ENCODE measurements at regions not wholly inside any gene's neighbourhood (a gene's known extent, or its start where the extent isn't known, plus 50 kb on each side); places are given as distances from the start of the nearest gene placed in this dataset.

DNA sequence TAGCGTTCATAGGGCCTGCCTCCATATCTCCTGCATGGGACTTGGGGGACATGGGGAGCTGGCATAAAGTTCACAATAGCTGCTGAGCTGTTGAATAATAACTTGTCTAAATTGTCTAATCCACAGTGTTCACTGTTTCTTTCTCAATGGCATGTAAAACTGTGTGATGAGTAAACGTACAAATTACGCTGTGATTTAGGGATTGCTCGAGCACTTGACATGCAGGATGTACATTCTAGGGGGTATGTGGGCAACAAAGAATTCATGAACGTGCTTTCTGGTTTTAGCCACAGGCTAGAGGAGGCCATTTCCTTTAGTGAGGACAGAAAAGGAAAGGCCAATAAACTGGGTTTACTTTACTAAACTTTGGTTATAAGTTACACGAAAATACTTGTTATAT lies 534.2 kb upstream of the ZWINT start:
- intact Hi-C loops (cut with DNase I), result no loop called here
- no peak for ATAC-seq
- DNase-seq (ENCODE audit: low spot score), result no peak

DNA sequence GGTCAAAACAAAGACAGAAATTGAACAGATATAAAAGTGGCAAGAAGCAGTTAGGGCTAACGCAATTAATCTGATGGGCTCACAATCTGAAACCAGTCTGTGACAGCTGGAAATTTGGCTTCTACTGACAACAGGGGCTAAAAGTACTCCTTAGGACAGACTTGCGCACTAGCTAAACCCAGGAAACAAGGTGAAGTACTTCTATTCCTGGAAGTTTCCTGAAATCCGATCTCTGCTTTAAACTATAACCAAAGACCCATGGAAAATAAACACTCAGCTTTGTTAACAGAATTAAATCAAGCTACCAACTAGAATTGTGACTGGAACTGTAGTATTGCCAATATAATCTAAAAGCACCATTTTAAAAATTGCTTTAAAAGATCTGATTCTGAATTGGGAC lies 520.2 kb upstream of the ZWINT start:
- intact Hi-C loops (cut with DNase I), result no loop called here
- no peak for DNase-seq (ENCODE audit: low spot score)
- ATAC-seq, result no peak

- DNase-seq (ENCODE audit: low spot score) (no peak), ATAC-seq (no peak)
- intact Hi-C loops (cut with DNase I), result no loop called here
Observed at GRCh38 chr10:56880606-56881005, 519.5 kb upstream of the ZWINT start.

GRCh38 chr10:56874950-56875349 lies 513.9 kb upstream of the ZWINT start:
- ATAC-seq (no peak), DNase-seq (ENCODE audit: low spot score) (no peak)
- intact Hi-C loops (cut with DNase I), result no loop called here

DNA sequence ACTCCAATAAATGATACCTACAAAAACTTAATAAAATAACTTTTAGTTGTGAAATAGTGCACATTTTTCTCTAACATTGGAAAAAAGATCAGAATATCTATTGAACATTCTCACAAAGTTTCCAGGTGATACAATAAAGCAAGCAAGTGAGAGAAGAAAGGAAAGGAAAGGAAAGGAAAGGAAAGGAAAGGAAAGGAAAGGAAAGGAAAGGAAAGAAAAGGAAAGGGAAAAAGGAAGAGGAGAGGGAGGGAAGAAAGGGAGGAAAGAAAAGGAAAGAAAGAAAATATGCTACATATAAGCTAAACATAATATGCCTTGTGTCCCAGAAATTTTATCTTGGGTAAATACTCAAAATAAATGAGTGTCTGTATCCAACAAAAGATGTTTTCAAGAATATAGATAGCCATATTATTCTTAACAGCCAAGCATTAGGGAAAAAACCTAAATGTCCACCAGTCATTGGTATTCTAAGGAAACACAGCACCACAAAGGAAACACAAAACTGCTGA lies 510.2 kb upstream of the ZWINT start:
- intact Hi-C loops (cut with DNase I), result no loop called here
- no peak for ATAC-seq
- no peak for DNase-seq (ENCODE audit: low spot score)

DNA sequence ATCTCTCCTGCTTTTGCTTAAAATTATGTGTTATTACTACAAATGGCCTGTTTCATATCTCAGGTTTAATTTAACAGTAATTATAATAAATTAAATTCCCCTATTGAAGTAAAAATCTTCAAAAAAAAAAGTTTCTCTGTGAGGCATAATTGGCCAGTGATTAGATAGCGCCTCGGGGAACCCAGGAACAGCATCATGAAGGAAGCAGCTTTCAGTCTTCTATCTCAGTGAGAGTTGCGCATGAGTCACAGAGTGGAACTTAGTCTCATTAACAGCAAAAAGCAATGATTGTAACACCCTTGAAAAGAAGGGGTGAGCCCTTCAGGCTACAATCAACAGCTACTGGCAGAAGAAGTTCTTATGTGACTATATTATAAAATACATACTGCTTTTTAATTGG lies 506.2 kb upstream of the ZWINT start:
- intact Hi-C loops (cut with DNase I), result no loop called here
- ATAC-seq, result no peak
- DNase-seq (ENCODE audit: low spot score), result no peak

DNA sequence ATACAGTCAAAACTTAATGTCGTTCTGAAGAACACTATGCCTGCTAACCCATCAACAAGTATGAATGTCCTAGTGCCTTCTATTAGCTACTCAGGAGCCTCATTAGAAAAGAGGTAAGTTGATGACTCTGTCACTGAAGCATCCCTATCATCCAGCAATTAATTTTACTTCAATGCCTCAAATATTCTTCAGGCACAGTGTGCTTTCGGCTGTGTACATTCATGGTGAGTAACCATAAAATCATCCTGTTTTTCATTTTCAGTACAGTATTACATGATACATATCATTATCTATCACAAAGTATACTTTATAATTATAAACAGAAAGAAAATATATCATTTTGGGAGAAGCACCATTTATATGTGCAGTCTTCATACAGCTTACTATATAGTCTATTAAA lies 495.5 kb upstream of the ZWINT start:
- ATAC-seq (no peak), DNase-seq (ENCODE audit: low spot score) (no peak)
- intact Hi-C loops (cut with DNase I), result no loop called here

DNA sequence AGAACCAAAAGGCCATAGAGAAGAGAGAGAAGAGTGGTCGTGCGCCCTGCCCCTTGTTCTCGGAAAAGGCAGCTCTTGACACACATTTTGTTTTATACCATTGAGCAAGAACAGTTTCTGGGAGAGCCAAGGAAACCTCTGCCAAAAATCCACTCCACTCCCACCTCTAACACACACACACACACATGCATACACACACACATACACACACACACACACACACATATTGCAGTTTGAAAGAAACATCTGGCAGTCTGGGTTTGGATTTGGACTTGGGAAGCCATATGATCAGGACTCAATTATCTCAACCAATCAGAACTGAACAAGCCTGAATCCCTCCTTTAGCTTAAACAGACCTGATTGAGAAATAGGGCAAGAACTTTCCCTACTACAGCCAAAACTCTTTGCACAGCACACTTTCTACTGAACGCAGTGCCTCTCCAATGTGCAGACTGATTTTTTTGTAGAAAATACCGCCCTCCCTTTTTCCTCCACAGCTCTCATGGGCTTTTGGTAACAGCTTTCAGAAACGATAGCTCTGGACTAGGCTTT lies 484.0 kb upstream of the ZWINT start:
- ATAC-seq (peak; percentile 24), DNase-seq (ENCODE audit: low spot score) (no peak)
- intact Hi-C loops (cut with DNase I), result no loop called here

GRCh38 chr10:56836659-56837058 lies 475.6 kb upstream of the ZWINT start:
- ATAC-seq (no peak), DNase-seq (ENCODE audit: low spot score) (no peak)
- intact Hi-C loops (cut with DNase I), result no loop called here

DNA sequence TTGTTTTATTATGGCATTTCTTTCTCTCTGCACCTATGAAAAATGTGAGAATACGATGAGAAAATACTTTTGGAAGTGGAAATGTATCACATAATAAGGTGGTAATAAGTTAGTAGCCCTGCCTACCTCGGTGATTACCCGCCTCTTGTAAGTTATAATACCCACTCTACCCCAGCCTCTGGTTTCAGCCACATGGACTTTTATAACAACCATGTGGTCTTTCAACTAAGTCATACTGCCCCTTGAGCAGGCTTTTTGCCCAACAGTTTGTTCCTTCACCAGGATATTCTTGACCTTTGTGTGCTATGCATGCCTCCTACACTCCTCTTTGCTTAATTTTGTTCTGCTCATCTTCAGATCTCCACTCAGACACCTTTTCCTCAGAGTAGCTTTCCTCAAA lies 470.6 kb upstream of the ZWINT start:
- no peak for DNase-seq (ENCODE audit: low spot score)
- ATAC-seq, result no peak
- intact Hi-C loops (cut with DNase I), result no loop called here

DNA sequence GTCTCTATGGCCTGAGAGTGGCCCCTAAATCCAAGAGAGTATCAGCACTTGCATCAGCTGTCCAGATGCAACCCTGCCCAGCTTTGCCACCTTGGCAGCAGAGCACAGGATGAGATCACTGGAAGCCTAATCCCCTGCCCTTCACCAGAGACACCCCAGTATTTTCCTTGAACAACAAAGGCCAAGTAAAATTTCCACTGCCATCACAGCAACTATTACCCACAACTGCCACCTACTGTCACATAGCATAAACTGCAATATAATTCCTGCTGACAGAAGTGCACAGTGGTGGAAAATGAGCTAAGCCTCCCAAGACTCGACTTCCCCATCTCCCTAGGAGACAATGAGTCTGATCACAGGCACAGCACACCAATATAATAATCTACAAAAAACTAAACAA lies 462.8 kb upstream of the ZWINT start:
- ATAC-seq (no peak), DNase-seq (ENCODE audit: low spot score) (no peak)
- intact Hi-C loops (cut with DNase I), result no loop called here

DNA sequence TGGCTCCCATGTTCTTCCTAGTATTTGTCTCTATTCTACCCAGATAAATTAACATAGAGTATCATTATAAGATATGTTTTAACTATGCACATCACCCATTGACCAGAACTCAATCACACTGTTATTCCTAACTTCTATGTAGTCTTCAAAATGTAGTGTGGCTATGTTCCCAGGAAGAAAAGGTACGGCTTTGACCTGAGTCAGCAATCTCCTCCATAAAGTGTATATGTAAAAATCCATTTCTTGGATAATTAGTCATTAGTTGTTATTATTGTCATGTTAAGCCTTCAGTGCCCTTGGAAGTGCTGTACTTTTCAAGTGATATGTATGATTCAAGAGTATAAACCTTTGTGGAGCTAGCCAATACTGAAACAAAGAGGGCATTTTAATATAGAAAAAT lies 444.0 kb upstream of the ZWINT start:
- no peak for ATAC-seq
- intact Hi-C loops (cut with DNase I), result no loop called here
- no peak for DNase-seq (ENCODE audit: low spot score)

DNA sequence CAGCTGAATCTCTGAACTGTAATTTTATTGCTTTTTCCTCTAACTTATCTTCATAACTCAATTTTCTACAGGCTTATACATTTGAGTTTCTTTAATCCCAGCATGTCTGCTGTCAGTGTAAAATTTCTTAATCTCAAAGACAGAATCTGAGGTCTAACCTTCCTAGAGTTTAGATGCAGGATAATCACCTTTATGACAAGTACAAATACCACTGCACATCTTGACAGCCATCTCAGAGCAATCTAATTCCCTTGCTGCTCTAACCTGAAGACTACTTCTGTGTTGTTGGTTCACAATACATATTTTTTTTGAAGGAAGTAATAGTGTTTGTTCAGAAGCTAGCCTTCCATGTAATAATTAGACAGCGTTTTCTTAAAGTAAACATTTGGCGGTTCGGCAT lies 424.2 kb upstream of the ZWINT start:
- ATAC-seq (no peak), DNase-seq (ENCODE audit: low spot score) (no peak)
- intact Hi-C loops (cut with DNase I), result no loop called here

DNA sequence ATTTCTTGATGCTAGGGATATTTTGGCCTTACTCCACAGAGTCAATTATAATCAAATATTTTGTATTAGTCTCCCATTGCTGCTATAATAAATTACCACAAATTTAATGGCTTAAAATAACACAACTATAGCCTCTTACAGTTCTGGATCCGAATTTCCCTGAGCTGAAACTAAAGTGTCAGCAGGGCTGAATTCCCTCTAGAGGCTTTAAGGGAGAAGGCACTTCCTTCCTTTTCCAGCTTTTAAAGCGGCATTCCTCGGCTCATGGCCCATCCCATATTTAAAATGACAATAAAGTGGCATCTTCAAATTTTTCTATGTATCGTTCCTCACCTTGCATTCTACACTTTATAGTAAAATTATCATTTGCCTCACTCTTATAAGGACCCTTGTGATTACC lies 421.4 kb upstream of the ZWINT start:
- intact Hi-C loops (cut with DNase I), result no loop called here
- ATAC-seq (no peak), DNase-seq (ENCODE audit: low spot score) (no peak)

DNA sequence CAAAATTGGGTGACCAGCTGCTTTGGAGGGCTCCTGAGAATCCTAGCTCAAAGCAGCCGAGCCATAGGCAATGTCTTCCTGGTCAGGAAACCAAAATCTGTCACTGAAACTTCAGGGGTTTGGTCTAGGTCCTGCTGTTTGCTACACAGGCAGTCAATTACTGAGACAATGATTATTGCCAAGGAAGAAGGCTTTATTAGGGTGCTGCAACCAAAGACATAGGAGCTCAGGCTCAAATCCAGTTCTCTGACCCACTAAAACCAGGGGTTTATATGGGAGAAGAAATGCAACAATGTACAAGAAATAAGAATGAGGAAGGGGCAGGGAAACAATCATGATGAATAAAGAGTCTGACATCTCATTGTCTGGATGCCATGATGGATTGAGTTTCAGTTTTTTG lies 410.3 kb upstream of the ZWINT start:
- ATAC-seq, result no peak
- no peak for DNase-seq (ENCODE audit: low spot score)
- intact Hi-C loops (cut with DNase I), result no loop called here

- ATAC-seq, result no peak
- intact Hi-C loops (cut with DNase I), result no loop called here
- DNase-seq (ENCODE audit: low spot score), result no peak
Observed at GRCh38 chr10:56763090-56763489, 402.0 kb upstream of the ZWINT start.

DNA sequence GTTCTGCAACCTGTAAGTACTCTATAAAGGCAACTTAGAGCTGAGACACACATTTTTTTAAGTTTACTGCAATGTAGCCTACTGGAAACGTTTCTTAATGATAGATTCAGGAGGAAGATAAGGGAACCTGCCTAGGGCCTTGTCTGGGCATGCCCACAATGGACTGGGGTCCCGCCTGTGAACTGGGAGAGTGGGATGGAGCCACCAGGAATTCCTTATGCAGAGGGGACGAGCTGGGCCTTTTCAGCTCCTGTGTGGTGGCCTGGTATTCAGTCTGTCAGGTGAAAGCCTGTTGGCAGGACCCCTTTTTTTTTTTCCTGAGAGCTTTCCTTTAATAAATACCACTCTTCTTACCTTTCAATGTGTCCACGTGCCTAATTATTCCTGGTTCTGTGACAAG lies 384.4 kb upstream of the ZWINT start:
- intact Hi-C loops (cut with DNase I), result no loop called here
- ATAC-seq (no peak), DNase-seq (ENCODE audit: low spot score) (no peak)

GRCh38 chr10:56728349-56728748 lies 367.3 kb upstream of the ZWINT start:
- intact Hi-C loops (cut with DNase I), result no loop called here
- DNase-seq (ENCODE audit: low spot score), result no peak
- no peak for ATAC-seq

DNA sequence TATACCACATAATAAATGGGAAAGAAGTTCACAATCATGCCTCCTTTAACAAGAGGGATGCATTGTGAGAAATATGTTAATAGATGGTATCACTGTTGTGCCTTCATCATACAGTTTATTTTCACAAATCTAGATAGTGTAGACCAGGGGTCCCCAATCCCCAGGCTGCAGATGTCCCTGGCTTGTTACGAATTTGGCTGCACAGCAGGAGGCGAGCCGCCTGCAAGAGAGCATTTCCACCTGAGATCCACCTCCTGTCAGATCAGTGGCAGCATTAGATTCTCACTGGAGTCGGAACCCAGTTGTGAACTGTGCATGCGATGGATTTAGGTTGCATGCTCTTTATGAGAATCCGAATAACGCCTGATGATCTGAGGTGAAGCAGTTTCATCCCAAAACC lies 361.9 kb upstream of the ZWINT start:
- DNase-seq (ENCODE audit: low spot score) (no peak), ATAC-seq (no peak)
- intact Hi-C loops (cut with DNase I), result no loop called here

DNA sequence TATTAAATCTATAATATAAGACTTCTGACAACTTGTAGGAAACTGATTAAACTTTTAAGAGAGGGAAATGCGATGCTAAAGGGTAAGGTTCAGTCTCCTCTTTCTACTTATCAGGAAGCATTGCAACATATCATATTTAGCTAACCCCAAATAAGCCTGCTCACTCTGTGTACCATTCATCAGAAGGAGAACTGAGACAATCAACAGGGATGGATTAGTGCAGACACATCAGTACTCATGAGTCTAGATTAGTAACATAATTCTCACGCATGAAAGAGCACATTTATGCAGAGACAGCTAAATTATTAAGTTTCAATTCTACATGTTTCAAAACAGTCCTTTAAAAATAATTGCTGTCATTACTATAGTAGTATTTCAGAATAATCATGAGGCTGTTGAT lies 354.2 kb upstream of the ZWINT start:
- intact Hi-C loops (cut with DNase I), result no loop called here
- no peak for ATAC-seq
- DNase-seq (ENCODE audit: low spot score), result no peak

DNA sequence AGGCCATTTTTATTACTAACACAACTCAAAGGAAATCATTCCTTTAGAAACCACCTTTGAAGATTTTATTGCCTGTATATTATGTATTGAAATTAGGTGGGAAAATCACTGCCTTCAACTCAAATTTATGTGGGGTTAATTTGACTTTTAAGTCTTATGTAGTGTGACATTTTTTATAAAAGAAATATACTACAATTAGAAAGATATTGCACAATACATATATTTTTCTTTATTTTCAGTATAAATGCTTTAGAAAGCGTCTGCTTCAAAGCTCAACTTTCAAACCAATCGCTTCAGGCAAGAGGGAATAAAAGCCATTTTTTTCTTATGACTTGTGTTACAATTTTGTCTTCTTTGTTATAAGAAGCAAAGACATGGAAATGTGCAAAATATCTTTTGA lies 337.4 kb upstream of the ZWINT start:
- DNase-seq (ENCODE audit: low spot score) (no peak), ATAC-seq (no peak)
- intact Hi-C loops (cut with DNase I), result no loop called here

- DNase-seq (ENCODE audit: low spot score) (no peak), ATAC-seq (no peak)
- intact Hi-C loops (cut with DNase I), result no loop called here
Observed at GRCh38 chr10:56679578-56679977, 318.5 kb upstream of the ZWINT start.
